Spleen (tissue), 7 donors: ENCODE measurements at regions not wholly inside any gene's neighbourhood (a gene's known extent, or its start where the extent isn't known, plus 50 kb on each side); places are given as distances from the start of the nearest gene placed in this dataset.

Experiments used
- POLR2A ChIP-seq, 3 donors: fragments of 450-650 bp; IDR thresholded peaks; one replicate each; pipeline ENCODE4 v1.5.1; 2017; ENCODE audit warnings: antibody characterized with exemption in 3 of 3, mild to moderate bottlenecking in 1 of 3
- TF ChIP-seq, protein P1 (sequence below), 11 experiments: fragments of 200-600 bp in 7 of 11; fragments of 450-650 bp in 4 of 11; sonication (generic) in 4 of 11; IDR thresholded peaks in 8 of 11; conservative IDR thresholded peaks in 3 of 11; 1 replicate in 7 of 11; 2 replicates in 4 of 11; pipeline versions ENCODE4 v1.4.0 to v1.8.0; 2016 to 2021; ENCODE audit warnings: antibody characterized with exemption in 11 of 11, inconsistent platforms in 4 of 11, mild to moderate bottlenecking in 1 of 11
- donor health status: DM: no; HTN: no; CAD: no; lungs with moderate emphysema.
- donor health status: DM: no; HTN: no; CAD: no.
- donor health status: DM: no; HTN: no; CAD: no.

DNA sequence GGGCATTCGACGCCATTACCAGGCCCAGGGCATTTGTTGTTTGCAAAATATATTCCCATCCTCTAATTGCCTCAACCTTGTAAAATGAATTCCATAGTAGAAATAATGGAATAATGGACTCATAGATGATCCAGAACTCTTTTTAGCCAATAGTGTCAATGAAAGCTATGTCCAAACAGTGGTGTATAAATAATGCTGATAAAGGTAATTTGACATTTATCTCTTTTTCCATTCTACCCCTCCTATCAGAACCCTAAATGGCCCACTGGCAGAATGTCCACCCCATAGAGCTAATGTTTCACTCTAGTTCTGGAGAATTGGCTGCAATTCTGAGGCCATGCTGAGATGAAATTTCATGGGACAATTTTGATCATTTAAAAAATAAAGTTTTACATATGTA is 76.4 kb upstream of the DLX6 start:
- TF ChIP-seq, protein P1, sequence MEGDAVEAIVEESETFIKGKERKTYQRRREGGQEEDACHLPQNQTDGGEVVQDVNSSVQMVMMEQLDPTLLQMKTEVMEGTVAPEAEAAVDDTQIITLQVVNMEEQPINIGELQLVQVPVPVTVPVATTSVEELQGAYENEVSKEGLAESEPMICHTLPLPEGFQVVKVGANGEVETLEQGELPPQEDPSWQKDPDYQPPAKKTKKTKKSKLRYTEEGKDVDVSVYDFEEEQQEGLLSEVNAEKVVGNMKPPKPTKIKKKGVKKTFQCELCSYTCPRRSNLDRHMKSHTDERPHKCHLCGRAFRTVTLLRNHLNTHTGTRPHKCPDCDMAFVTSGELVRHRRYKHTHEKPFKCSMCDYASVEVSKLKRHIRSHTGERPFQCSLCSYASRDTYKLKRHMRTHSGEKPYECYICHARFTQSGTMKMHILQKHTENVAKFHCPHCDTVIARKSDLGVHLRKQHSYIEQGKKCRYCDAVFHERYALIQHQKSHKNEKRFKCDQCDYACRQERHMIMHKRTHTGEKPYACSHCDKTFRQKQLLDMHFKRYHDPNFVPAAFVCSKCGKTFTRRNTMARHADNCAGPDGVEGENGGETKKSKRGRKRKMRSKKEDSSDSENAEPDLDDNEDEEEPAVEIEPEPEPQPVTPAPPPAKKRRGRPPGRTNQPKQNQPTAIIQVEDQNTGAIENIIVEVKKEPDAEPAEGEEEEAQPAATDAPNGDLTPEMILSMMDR (IDR thresholded peaks at IDR 0.05 in 8 of 11, conservative IDR thresholded peaks at IDR 0.05 in 3 of 11): no peak
- TF ChIP-seq POLR2A (IDR thresholded peaks at IDR 0.05): no peak
